ENCODE measurements at regions not wholly inside any gene's neighbourhood (a gene's known extent, or its start where the extent isn't known, plus 50 kb on each side); places are given as distances from the start of the nearest gene placed in this dataset.

GRCh38 chr11:126138636-126139035 is 72.8 kb downstream of the RPUSD4 start:
- peak overlapping the region in 1 of 4 donors; percentile 12 for H3K27ac ChIP-seq
- no peak for TF ChIP-seq CTCF (IDR thresholded peaks at IDR 0.05)

GRCh38 chr11:126137136-126137535 is 74.3 kb downstream of the RPUSD4 start:
- intact Hi-C loops (cut with DNase I) = no loop called here
- 72 to 83% methylated on average over 3 of the region's 3 CpGs for WGBS, 2 donors
- H3K4me1 ChIP-seq = peaks cover 0 to 9% (median 7%) of the 10 kb centered on the region in 3 donors
- H3K27ac ChIP-seq = no peak overlapping the region
- no peak for TF ChIP-seq CTCF (IDR thresholded peaks at IDR 0.05)
- no peaks in the 10 kb centered on the region for H3K27me3 ChIP-seq
- ATAC-seq (no peak), DNase-seq (no peak), FAIRE-seq (no peak)
- no peak overlapping the region for H3K4me3 ChIP-seq
- H3K9me3 ChIP-seq = no peaks in the 10 kb centered on the region
- H3K36me3 ChIP-seq = no peaks in the 10 kb centered on the region

More at GRCh38 chr11:126138636-126139035, 72.8 kb downstream of the RPUSD4 start:
- no peak for DNase-seq
- no peak for FAIRE-seq
- WGBS, 2 donors = 83 to 88% methylated on average over 7 of the region's 7 CpGs
- H3K4me1 ChIP-seq = peaks cover 0 to 9% (median 7%) of the 10 kb centered on the region in 3 donors
- no peak for ATAC-seq
- H3K27me3 ChIP-seq = no peaks in the 10 kb centered on the region
- no peaks in the 10 kb centered on the region for H3K36me3 ChIP-seq
- H3K9me3 ChIP-seq = no peaks in the 10 kb centered on the region
- intact Hi-C loops (cut with DNase I) = no loop called here
- no peak overlapping the region for H3K4me3 ChIP-seq

- intact Hi-C loops (cut with DNase I) = no loop called here
- FAIRE-seq (no peak), ATAC-seq (peak in 2 of 4 donors; percentile 3 to 39)
Observed at GRCh38 chr11:126136507-126136906, 73.8 kb upstream of the CDON start.

GRCh38 chr11:126135235-126136176 is 72.8 kb upstream of the CDON start:
- Histone ChIP-seq H3K9me3 (no peaks in the 10 kb centered on the region), H3K27me3 (no peaks in the 10 kb centered on the region), H3K27ac (peak overlapping the region in 1 of 4 donors; percentile 13), H3K4me3 (no peak overlapping the region), H3K36me3 (no peaks in the 10 kb centered on the region), H3K4me1 (peaks cover 0 to 9% (median 7%) of the 10 kb centered on the region in 3 donors)
- peak in 1 of 6 donors; percentile 43 for DNase-seq
- 33 to 35% methylated on average over 20 of the region's 20 CpGs for WGBS, 2 donors
- ATAC-seq = peak; percentile 26 to 57 (median 54)
- intact Hi-C loops (cut with DNase I) = no loop called here
- no peak for TF ChIP-seq CTCF (IDR thresholded peaks at IDR 0.05)
- FAIRE-seq = no peak

More at GRCh38 chr11:126136507-126136906, 73.8 kb upstream of the CDON start:
- no peaks in the 10 kb centered on the region for H3K27me3 ChIP-seq
- no peaks in the 10 kb centered on the region for H3K9me3 ChIP-seq
- no peaks in the 10 kb centered on the region for H3K36me3 ChIP-seq
- H3K27ac ChIP-seq = no peak overlapping the region
- 87 to 93% methylated on average over 10 of the region's 10 CpGs for WGBS, 2 donors
- no peak overlapping the region for H3K4me3 ChIP-seq
- H3K4me1 ChIP-seq = peaks cover 0 to 9% (median 7%) of the 10 kb centered on the region in 3 donors
- TF ChIP-seq CTCF (IDR thresholded peaks at IDR 0.05) = no peak
- DNase-seq = no peak
